OCI-LY3 (cell line): ENCODE measurements at regions not wholly inside any gene's neighbourhood (a gene's known extent, or its start where the extent isn't known, plus 50 kb on each side); places are given as distances from the start of the nearest gene placed in this dataset.

Experiments used
- CTCF ChIP-seq: fragments of 200-600, 300-600 bp; sonication (generic); IDR thresholded peaks from 2 replicates; pipeline ENCODE4 v1.5.1; 2014; ENCODE audit warnings: antibody characterized with exemption, low read length, low read depth
- EZH2phosphoT487 ChIP-seq: fragments of 200-600 bp; shearing (Covaris generic); IDR thresholded peaks from 2 replicates; pipeline ENCODE4 v1.6.1; 2018; ENCODE audit warnings: antibody characterized with exemption, mixed run types, low read depth

DNA sequence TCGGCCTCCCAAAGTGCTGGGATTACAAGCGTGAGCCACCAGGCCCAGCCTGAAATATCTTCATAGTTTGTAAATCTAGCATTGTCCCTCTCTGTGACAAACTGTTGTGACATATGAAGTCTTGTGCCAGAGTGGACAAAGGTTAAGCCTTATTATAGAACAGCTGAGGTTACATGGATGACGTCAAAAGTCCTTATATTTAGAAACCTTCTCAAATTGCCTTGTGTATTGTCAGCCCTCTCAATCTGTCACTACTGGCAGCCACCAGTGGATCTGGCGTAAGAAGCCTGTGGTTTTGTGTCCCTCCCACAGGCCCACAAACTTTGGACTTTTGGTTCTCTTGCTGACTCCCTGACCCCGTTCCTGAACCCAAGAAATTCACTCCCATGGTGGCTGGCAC is 79.4 kb upstream of the CCDC112 start:
- no peak for TF ChIP-seq CTCF
- TF ChIP-seq EZH2phosphoT487 = no peak
